ENCODE measurements at regions not wholly inside any gene's neighbourhood (a gene's known extent, or its start where the extent isn't known, plus 50 kb on each side); places are given as distances from the start of the nearest gene placed in this dataset.

DNA sequence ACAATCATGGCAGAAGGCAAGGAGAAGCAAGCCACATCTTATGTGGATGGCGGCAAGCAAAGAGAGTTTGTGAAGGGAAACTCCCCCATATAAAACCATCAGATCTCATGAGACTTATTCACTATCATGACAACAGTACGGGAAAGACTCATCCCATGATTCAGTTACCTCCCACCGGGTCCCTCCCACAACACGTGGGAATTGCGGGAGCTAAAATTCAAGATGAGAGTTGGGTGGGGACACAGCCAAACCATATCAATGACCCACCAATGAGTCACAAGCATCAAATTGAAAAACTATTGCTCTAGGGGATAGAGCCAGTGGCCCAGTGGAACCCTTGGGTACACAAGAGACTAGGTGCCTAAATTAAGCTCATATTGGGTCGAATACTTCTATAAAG lies 157.4 kb downstream of the FBXO15 start:
- no peak overlapping the region for H3K4me3 Mint-ChIP-seq
- WGBS (ENCODE audit: extremely low coverage, insufficient read length, low lambda C conversion rate) = no CpG with 5 or more reads among the region's 6 CpGs
- Histone ChIP-seq H3K23me2 (ENCODE audit: insufficient read length, low read depth, low read length, poor library complexity, severe bottlenecking) (no peaks in the 10 kb centered on the region), H2AK5ac (ENCODE audit: insufficient read length, low read length) (no peak overlapping the region), H2AFZ (ENCODE audit: low read length) (no peak overlapping the region), H3K27me3 (ENCODE audit: insufficient read depth, low read length) (no peaks in the 10 kb centered on the region), H3K18ac (ENCODE audit: insufficient read length, low read depth, low read length) (no peak overlapping the region), H3K56ac (ENCODE audit: insufficient read length, low read depth, low read length) (no peak overlapping the region), H3K4me1 (ENCODE audit: insufficient read depth, low read length) (no peaks in the 10 kb centered on the region), H3K27ac (ENCODE audit: insufficient read length, low read depth, low read length) (no peak overlapping the region), H2BK5ac (ENCODE audit: insufficient read length, low read length) (no peak overlapping the region), H3K79me2 (ENCODE audit: insufficient read depth, low read length) (no peaks in the 10 kb centered on the region), H3K79me1 (ENCODE audit: insufficient read depth, low read depth, low read length, poor library complexity, severe bottlenecking) (no peaks in the 10 kb centered on the region), H2BK12ac (ENCODE audit: insufficient read length, low read depth, low read length) (no peak overlapping the region), H3T11ph (ENCODE audit: low read length) (no peak overlapping the region), H3K23ac (ENCODE audit: insufficient read length, low read depth, low read length) (no peak overlapping the region), H4K8ac (replicated peaks; ENCODE audit: insufficient read length, low read depth, low read length) (no peak overlapping the region), H2BK20ac (ENCODE audit: low read depth, low read length, poor library complexity, severe bottlenecking) (no peak overlapping the region), H2BK15ac (ENCODE audit: low read depth, low read length) (no peak overlapping the region), H3K9me3 (ENCODE audit: control insufficient read depth, low read depth, low read length) (peaks cover 6% of the 10 kb centered on the region), H2BK120ac (ENCODE audit: low read depth, low read length, poor library complexity, severe bottlenecking) (no peak overlapping the region), H3K14ac (ENCODE audit: insufficient read depth, low read length) (no peak overlapping the region), H4K20me1 (ENCODE audit: control insufficient read depth, insufficient read depth, insufficient read length) (no peaks in the 10 kb centered on the region), H3K4ac (ENCODE audit: low read depth, low read length) (no peak overlapping the region), H3K4me2 (ENCODE audit: insufficient read depth, insufficient read length, low read length) (no peak overlapping the region), H4K5ac (ENCODE audit: insufficient read length, low read depth, low read length) (no peak overlapping the region), H4K91ac (ENCODE audit: insufficient read length, low read depth, low read length) (no peak overlapping the region), H3K9ac (ENCODE audit: extremely low read depth, insufficient read length, low read length) (no peak overlapping the region)
- no peak overlapping the region for H3K27ac Mint-ChIP-seq
- H3K36me3 Mint-ChIP-seq (ENCODE audit: insufficient read depth in 1 of 3, low read depth in 3 of 3) = peaks cover 4 to 12% (median 9%) of the 10 kb centered on the region in 3 experiments
- TF ChIP-seq, protein P1, sequence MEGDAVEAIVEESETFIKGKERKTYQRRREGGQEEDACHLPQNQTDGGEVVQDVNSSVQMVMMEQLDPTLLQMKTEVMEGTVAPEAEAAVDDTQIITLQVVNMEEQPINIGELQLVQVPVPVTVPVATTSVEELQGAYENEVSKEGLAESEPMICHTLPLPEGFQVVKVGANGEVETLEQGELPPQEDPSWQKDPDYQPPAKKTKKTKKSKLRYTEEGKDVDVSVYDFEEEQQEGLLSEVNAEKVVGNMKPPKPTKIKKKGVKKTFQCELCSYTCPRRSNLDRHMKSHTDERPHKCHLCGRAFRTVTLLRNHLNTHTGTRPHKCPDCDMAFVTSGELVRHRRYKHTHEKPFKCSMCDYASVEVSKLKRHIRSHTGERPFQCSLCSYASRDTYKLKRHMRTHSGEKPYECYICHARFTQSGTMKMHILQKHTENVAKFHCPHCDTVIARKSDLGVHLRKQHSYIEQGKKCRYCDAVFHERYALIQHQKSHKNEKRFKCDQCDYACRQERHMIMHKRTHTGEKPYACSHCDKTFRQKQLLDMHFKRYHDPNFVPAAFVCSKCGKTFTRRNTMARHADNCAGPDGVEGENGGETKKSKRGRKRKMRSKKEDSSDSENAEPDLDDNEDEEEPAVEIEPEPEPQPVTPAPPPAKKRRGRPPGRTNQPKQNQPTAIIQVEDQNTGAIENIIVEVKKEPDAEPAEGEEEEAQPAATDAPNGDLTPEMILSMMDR (conservative IDR thresholded peaks at IDR 0.05) = no peak
- DNase-seq = no peak
- H3K4me1 Mint-ChIP-seq = no peaks in the 10 kb centered on the region
- H3K9me3 Mint-ChIP-seq = peaks cover 16 to 17% of the 10 kb centered on the region in 2 experiments
- peaks cover 2% of the 10 kb centered on the region; the same call in 1 of the 2 replicates for H3K27me3 Mint-ChIP-seq (ENCODE audit: low read depth)

All from H9 (cell line).